Tibial artery (tissue), 4 donors: ENCODE measurements at regions not wholly inside any gene's neighbourhood (a gene's known extent, or its start where the extent isn't known, plus 50 kb on each side); places are given as distances from the start of the nearest gene placed in this dataset.
"Not testable (repeated sequence)": the region's sequence is repeated elsewhere in the genome, so short reads cannot be mapped to it uniquely, and the experiment has no call there.

Source experiments
- DNase-seq, 2 donors: peaks; one replicate each; pipeline ENCODE4 v3.0.0-alpha.2; 2019
- H3K27ac ChIP-seq, 2 donors: fragments of 200-600 bp; sonication (generic) in 1 of 2; 1 replicate in 1 of 2; 2 replicates in 1 of 2; pipeline ENCODE4 v1.5.1; 2018 to 2019; ENCODE audit warnings: mild to moderate bottlenecking in 1 of 2
- H3K27me3 ChIP-seq, 2 donors: fragments of 200-600 bp; sonication (generic) in 1 of 2; one replicate each; pipeline versions ENCODE4 v1.5.1 to v1.6.0; 2016 to 2019
- H3K36me3 ChIP-seq, 3 donors: fragments of 200-600 bp; sonication (generic) in 2 of 3; one replicate each; pipeline ENCODE4 v1.5.1; 2016 to 2019; ENCODE audit warnings: mild to moderate bottlenecking in 2 of 3
- H3K4me1 ChIP-seq, 4 donors: fragments of 200-600 bp; sonication (generic) in 2 of 4; 1 replicate in 3 of 4; 2 replicates in 1 of 4; pipeline ENCODE4 v1.5.1; 2016 to 2019
- H3K4me3 ChIP-seq, 2 donors: fragments of 200-600 bp; sonication (generic) in 1 of 2; 1 replicate in 1 of 2; 2 replicates in 1 of 2; pipeline ENCODE4 v1.5.1; 2018 to 2019; ENCODE audit warnings: mild to moderate bottlenecking in 2 of 2
- H3K9me3 ChIP-seq, 3 donors: fragments of 200-600 bp; sonication (generic) in 1 of 3; one replicate each; pipeline ENCODE4 v1.5.1; 2016 to 2019
- intact Hi-C: fragments of 100-400 bp; cut with DNase I; formaldehyde crosslinking; loops from one replicate; pipeline ENCODE4 v1.15.0; 2023; ENCODE audit warnings: low total_unique reads
- TF ChIP-seq, protein P1 (sequence below), 2 experiments: fragments of 200-600 bp in 1 of 2; fragments of 450-650 bp in 1 of 2; IDR thresholded peaks; one replicate each; pipeline ENCODE4 v1.5.1; 2017 to 2019; ENCODE audit warnings: antibody characterized with exemption in 2 of 2, mild to moderate bottlenecking in 1 of 2, moderate library complexity in 1 of 2

DNA sequence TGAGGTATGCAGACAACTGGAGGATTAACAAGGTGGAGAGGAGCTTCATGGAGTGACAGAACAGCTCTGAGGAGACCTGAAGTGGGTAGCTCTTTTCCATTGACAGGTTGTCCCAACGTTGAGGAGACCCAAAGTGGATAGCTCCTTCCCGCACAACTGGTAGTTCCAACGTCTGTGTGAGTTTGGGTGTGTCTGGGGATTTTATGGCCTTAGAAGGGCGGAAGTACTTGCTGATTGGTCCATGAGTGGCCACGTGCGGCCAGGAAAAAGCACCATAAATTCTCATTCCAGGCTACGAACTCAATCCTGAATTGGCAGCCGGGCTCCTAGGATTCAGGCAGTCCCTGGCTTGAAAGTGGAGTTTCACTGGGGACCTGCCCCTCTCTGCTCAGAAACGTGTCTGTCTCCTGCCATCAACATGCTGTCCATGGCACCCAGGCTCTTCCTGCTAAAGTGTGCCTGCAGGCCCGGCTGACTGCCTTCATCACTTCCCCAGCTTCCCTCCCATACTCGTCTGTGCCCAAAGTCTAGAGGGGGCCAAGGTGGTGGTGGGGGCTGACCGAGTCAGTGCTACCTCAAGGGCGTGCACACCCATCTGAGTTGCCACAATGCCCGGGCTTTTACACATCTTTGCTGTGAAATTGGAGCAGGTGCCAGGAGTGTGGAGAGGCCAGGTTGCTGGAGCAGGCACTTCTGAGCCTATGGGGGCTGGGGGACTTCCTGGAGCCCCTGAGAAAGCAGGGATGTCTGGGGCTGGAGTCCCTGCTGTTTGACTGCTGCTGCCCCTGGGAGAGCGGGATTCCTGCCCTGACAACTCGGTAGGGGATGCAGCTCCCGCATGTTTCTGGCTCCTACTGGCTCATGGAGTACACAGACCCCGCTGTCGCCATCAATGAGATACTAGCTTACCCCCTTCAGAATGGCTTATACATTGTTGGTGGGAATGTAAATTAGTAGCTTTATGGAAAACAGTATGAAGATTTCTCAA lies 2034.6 kb upstream of the ACO1 start:
- no peaks in the 10 kb centered on the region for H3K36me3 ChIP-seq
- peaks cover 0 to 12% (median 0%) of the 10 kb centered on the region in 3 donors for H3K9me3 ChIP-seq
- no peak overlapping the region for H3K27ac ChIP-seq
- no peaks in the 10 kb centered on the region for H3K27me3 ChIP-seq
- H3K4me3 ChIP-seq: no peak overlapping the region
- TF ChIP-seq, protein P1, sequence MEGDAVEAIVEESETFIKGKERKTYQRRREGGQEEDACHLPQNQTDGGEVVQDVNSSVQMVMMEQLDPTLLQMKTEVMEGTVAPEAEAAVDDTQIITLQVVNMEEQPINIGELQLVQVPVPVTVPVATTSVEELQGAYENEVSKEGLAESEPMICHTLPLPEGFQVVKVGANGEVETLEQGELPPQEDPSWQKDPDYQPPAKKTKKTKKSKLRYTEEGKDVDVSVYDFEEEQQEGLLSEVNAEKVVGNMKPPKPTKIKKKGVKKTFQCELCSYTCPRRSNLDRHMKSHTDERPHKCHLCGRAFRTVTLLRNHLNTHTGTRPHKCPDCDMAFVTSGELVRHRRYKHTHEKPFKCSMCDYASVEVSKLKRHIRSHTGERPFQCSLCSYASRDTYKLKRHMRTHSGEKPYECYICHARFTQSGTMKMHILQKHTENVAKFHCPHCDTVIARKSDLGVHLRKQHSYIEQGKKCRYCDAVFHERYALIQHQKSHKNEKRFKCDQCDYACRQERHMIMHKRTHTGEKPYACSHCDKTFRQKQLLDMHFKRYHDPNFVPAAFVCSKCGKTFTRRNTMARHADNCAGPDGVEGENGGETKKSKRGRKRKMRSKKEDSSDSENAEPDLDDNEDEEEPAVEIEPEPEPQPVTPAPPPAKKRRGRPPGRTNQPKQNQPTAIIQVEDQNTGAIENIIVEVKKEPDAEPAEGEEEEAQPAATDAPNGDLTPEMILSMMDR (IDR thresholded peaks at IDR 0.05): no peak
- intact Hi-C loops: no loop called here
- no peaks in the 10 kb centered on the region for H3K4me1 ChIP-seq
- no peak for DNase-seq

DNA sequence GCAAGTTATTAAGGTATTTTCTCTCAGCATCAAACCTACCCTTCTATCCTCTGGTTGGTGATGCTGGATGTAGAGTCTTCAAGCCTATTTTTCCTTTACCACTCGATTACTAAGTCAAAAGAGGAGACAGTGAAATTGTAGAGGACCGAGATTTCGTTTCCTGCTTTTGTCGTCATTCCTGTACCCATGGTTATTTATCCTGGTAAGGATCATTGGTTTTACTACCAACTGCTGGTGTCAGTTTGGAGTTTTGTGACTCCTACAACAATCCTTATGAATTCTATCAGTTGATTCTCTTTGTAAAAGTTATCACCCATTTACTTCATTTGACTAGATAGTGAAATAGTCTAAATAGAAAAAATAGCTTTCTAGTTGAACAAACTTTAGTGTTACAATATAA lies 2028.2 kb upstream of the ACO1 start:
- H3K27ac ChIP-seq: no peak overlapping the region
- H3K36me3 ChIP-seq: no peaks in the 10 kb centered on the region
- intact Hi-C loops: no loop called here
- TF ChIP-seq, protein P1 (IDR thresholded peaks at IDR 0.05): no peak
- H3K27me3 ChIP-seq: no peaks in the 10 kb centered on the region
- no peaks in the 10 kb centered on the region for H3K9me3 ChIP-seq
- DNase-seq: no peak
- no peaks in the 10 kb centered on the region for H3K4me1 ChIP-seq
- no peak overlapping the region for H3K4me3 ChIP-seq

DNA sequence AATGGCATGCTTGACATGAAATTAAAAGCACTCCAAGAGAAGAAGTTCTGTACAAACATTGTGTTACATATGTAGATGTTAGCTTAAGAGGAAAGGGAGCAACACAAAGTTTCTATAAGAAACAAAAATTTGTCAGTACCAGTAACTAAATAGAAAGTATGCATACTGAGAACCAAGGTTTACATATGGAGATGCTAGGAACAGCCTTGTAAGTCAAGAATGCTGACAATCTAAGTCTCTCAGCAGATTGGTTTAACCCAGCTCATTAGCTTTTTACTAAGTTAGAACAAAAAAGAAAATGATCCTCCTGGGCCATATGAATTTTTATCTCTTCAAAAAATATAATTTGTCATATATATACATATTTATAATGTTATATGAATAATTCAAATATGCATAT lies 2022.1 kb upstream of the ACO1 start:
- Histone ChIP-seq H3K4me3 (no peak overlapping the region), H3K9me3 (no peaks in the 10 kb centered on the region), H3K27me3 (no peaks in the 10 kb centered on the region), H3K36me3 (no peaks in the 10 kb centered on the region), H3K27ac (no peak overlapping the region), H3K4me1 (no peaks in the 10 kb centered on the region)
- TF ChIP-seq, protein P1 (IDR thresholded peaks at IDR 0.05): no peak
- no peak for DNase-seq
- intact Hi-C loops: no loop called here

DNA sequence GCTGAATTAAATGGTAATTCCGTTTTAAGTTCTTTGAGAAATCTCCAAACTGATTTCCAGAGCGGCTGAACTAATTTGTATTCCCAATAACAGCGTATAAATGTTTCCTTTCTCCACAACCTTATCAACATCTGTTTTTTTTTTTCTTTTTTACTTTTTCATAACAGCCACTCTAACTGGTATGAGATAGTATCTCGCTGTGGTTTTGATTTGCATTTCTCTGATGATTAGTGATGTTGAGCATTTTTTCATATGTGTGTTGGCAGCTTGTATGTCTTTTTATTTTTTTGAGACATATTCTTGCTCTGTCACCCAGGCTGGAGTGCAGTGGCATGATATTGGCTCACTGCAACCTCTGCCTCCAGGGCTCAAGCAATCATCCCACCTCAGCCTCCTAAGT lies 2018.3 kb upstream of the ACO1 start:
- H3K36me3 ChIP-seq, H3K4me1 ChIP-seq, intact Hi-C loops, H3K4me3 ChIP-seq, H3K27me3 ChIP-seq, H3K9me3 ChIP-seq, H3K27ac ChIP-seq, DNase-seq: not testable (repeated sequence)

DNA sequence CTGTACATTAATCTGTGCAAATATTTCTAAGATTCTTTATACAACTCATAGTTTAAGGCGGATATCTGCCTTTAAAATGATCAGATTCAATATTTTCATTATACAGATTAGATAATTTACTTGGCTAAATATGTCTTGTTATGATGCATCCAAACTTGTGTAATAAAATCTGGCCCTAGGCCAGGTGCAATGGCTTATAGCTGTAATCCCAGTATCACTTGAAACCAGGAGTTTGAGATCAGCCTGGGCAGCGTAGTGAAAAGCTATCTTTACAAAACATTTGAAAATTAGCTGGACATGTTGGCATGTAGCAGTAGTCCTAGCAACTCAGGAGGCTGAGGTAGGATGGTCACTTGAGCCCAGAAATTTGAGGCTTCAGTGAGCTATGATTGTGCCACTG lies 2002.2 kb upstream of the ACO1 start:
- intact Hi-C loops: no loop called here
- TF ChIP-seq, protein P1 (IDR thresholded peaks at IDR 0.05): no peak
- no peaks in the 10 kb centered on the region for H3K27me3 ChIP-seq
- no peak overlapping the region for H3K27ac ChIP-seq
- no peaks in the 10 kb centered on the region for H3K4me1 ChIP-seq
- no peak for DNase-seq
- H3K9me3 ChIP-seq: no peaks in the 10 kb centered on the region
- H3K4me3 ChIP-seq: no peak overlapping the region
- H3K36me3 ChIP-seq: no peaks in the 10 kb centered on the region

DNA sequence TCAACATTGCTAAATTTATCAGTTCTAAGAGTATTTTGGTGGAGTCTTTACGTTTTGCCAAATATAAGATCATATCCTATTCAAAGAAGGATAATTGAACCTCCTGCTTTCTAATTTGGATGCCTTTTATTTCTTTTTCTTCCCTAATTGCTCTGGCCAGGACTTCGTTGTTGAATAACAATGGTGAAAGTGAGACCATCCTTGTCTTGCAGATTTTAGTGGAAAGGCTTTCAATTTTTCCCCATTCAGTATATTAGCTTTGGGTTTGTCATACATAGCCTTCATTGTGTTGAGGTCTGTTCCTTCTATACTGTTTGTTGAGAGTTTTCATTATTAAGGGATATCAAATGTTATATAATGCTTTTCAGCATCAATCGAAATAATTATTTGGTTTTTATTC lies 1974.2 kb upstream of the ACO1 start:
- intact Hi-C loops: no loop called here
- TF ChIP-seq, protein P1 (IDR thresholded peaks at IDR 0.05): no peak
- Histone ChIP-seq H3K36me3 (no peaks in the 10 kb centered on the region), H3K9me3 (peaks cover 0 to 12% (median 8%) of the 10 kb centered on the region in 3 donors), H3K27me3 (no peaks in the 10 kb centered on the region), H3K4me3 (no peak overlapping the region), H3K4me1 (no peaks in the 10 kb centered on the region), H3K27ac (no peak overlapping the region)
- DNase-seq: no peak
